ENCODE measurements at regions not wholly inside any gene's neighbourhood (a gene's known extent, or its start where the extent isn't known, plus 50 kb on each side); places are given as distances from the start of the nearest gene placed in this dataset.

GRCh38 chr6:63371104-63371715 is 51.4 kb upstream of the LGSN start:
- Mint-ChIP-seq H3K36me3 (ENCODE audit: insufficient read depth) (no peaks in the 10 kb centered on the region), H3K4me3 (no peak overlapping the region), H3K27me3 (ENCODE audit: low read depth) (no peaks in the 10 kb centered on the region), H3K4me1 (ENCODE audit: low read depth) (no peaks in the 10 kb centered on the region), H3K9me3 (peaks cover 5% of the 10 kb centered on the region)
- ATAC-seq: no peak
- no peak for DNase-seq

GRCh38 chr6:63372951-63373533 is 53.3 kb upstream of the LGSN start:
- DNase-seq (no peak), ATAC-seq (no peak)
- peaks cover 4% of the 10 kb centered on the region for H3K9me3 Mint-ChIP-seq
- H3K4me3 Mint-ChIP-seq: no peak overlapping the region
- H3K27me3 Mint-ChIP-seq (ENCODE audit: low read depth): no peaks in the 10 kb centered on the region
- H3K4me1 Mint-ChIP-seq (ENCODE audit: low read depth): no peaks in the 10 kb centered on the region
- H3K36me3 Mint-ChIP-seq (ENCODE audit: insufficient read depth): no peaks in the 10 kb centered on the region

- DNase-seq: no peak
- no peaks in the 10 kb centered on the region for H3K36me3 Mint-ChIP-seq (ENCODE audit: insufficient read depth)
- H3K27me3 Mint-ChIP-seq (ENCODE audit: low read depth): no peaks in the 10 kb centered on the region
- H3K4me1 Mint-ChIP-seq (ENCODE audit: low read depth): no peaks in the 10 kb centered on the region
- no peaks in the 10 kb centered on the region for H3K9me3 Mint-ChIP-seq
- H3K4me3 Mint-ChIP-seq: no peak overlapping the region
- no peak for ATAC-seq
These were observed 69.5 kb upstream of the LGSN start for GRCh38 chr6:63389191-63389844.

GRCh38 chr6:63391203-63391970 is 71.6 kb upstream of the LGSN start:
- H3K9me3 Mint-ChIP-seq: no peaks in the 10 kb centered on the region
- H3K36me3 Mint-ChIP-seq (ENCODE audit: insufficient read depth): no peaks in the 10 kb centered on the region
- DNase-seq (no peak), ATAC-seq (no peak)
- H3K27me3 Mint-ChIP-seq (ENCODE audit: low read depth): no peaks in the 10 kb centered on the region
- H3K4me3 Mint-ChIP-seq: no peak overlapping the region
- no peaks in the 10 kb centered on the region for H3K4me1 Mint-ChIP-seq (ENCODE audit: low read depth)

GRCh38 chr6:63392092-63392724 is 72.4 kb upstream of the LGSN start:
- Mint-ChIP-seq H3K9me3 (no peaks in the 10 kb centered on the region), H3K36me3 (ENCODE audit: insufficient read depth) (no peaks in the 10 kb centered on the region), H3K4me3 (no peak overlapping the region), H3K27me3 (ENCODE audit: low read depth) (no peaks in the 10 kb centered on the region), H3K4me1 (ENCODE audit: low read depth) (no peaks in the 10 kb centered on the region)
- no peak for DNase-seq
- ATAC-seq: no peak

GRCh38 chr6:63394656-63395308 is 75.0 kb upstream of the LGSN start:
- no peaks in the 10 kb centered on the region for H3K27me3 Mint-ChIP-seq (ENCODE audit: low read depth)
- H3K36me3 Mint-ChIP-seq (ENCODE audit: insufficient read depth): no peaks in the 10 kb centered on the region
- no peaks in the 10 kb centered on the region for H3K4me1 Mint-ChIP-seq (ENCODE audit: low read depth)
- ATAC-seq: no peak
- DNase-seq: no peak
- H3K4me3 Mint-ChIP-seq: no peak overlapping the region
- H3K9me3 Mint-ChIP-seq: no peaks in the 10 kb centered on the region

- H3K36me3 Mint-ChIP-seq (ENCODE audit: insufficient read depth): no peaks in the 10 kb centered on the region
- no peak for DNase-seq
- no peaks in the 10 kb centered on the region for H3K4me1 Mint-ChIP-seq (ENCODE audit: low read depth)
- no peaks in the 10 kb centered on the region for H3K9me3 Mint-ChIP-seq
- no peak overlapping the region for H3K4me3 Mint-ChIP-seq
- H3K27me3 Mint-ChIP-seq (ENCODE audit: low read depth): no peaks in the 10 kb centered on the region
- no peak for ATAC-seq
These were observed 75.6 kb upstream of the LGSN start for GRCh38 chr6:63395381-63395780.

- Mint-ChIP-seq H3K4me3 (no peak overlapping the region), H3K9me3 (peaks cover 3% of the 10 kb centered on the region), H3K4me1 (ENCODE audit: low read depth) (no peaks in the 10 kb centered on the region), H3K36me3 (ENCODE audit: insufficient read depth) (no peaks in the 10 kb centered on the region), H3K27me3 (ENCODE audit: low read depth) (no peaks in the 10 kb centered on the region)
- no peak for ATAC-seq
- no peak for DNase-seq
These were observed 83.9 kb upstream of the LGSN start for GRCh38 chr6:63403725-63404124.

- no peak overlapping the region for H3K4me3 Mint-ChIP-seq
- ATAC-seq (no peak), DNase-seq (no peak)
- H3K27me3 Mint-ChIP-seq (ENCODE audit: low read depth): no peaks in the 10 kb centered on the region
- H3K36me3 Mint-ChIP-seq (ENCODE audit: insufficient read depth): no peaks in the 10 kb centered on the region
- no peaks in the 10 kb centered on the region for H3K9me3 Mint-ChIP-seq
- no peaks in the 10 kb centered on the region for H3K4me1 Mint-ChIP-seq (ENCODE audit: low read depth)
These were observed 90.9 kb upstream of the LGSN start for GRCh38 chr6:63410435-63411426.

- no peaks in the 10 kb centered on the region for H3K9me3 Mint-ChIP-seq
- no peaks in the 10 kb centered on the region for H3K4me1 Mint-ChIP-seq (ENCODE audit: low read depth)
- no peak for ATAC-seq
- H3K27me3 Mint-ChIP-seq (ENCODE audit: low read depth): no peaks in the 10 kb centered on the region
- H3K36me3 Mint-ChIP-seq (ENCODE audit: insufficient read depth): no peaks in the 10 kb centered on the region
- DNase-seq: no peak
- H3K4me3 Mint-ChIP-seq: no peak overlapping the region
These were observed 95.5 kb upstream of the LGSN start for GRCh38 chr6:63415286-63415685.

- Mint-ChIP-seq H3K4me1 (ENCODE audit: low read depth) (no peaks in the 10 kb centered on the region), H3K9me3 (no peaks in the 10 kb centered on the region), H3K4me3 (no peak overlapping the region), H3K27me3 (ENCODE audit: low read depth) (no peaks in the 10 kb centered on the region), H3K36me3 (ENCODE audit: insufficient read depth) (no peaks in the 10 kb centered on the region)
- no peak for ATAC-seq
- no peak for DNase-seq
These were observed 99.0 kb upstream of the LGSN start for GRCh38 chr6:63418741-63419140.

GRCh38 chr6:63424636-63425035 is 104.9 kb upstream of the LGSN start:
- no peaks in the 10 kb centered on the region for H3K36me3 Mint-ChIP-seq (ENCODE audit: insufficient read depth)
- no peak overlapping the region for H3K4me3 Mint-ChIP-seq
- H3K4me1 Mint-ChIP-seq (ENCODE audit: low read depth): no peaks in the 10 kb centered on the region
- no peak for ATAC-seq
- H3K9me3 Mint-ChIP-seq: no peaks in the 10 kb centered on the region
- H3K27me3 Mint-ChIP-seq (ENCODE audit: low read depth): no peaks in the 10 kb centered on the region
- no peak for DNase-seq

- no peak overlapping the region for H3K4me3 Mint-ChIP-seq
- DNase-seq (no peak), ATAC-seq (no peak)
- no peaks in the 10 kb centered on the region for H3K9me3 Mint-ChIP-seq
- H3K36me3 Mint-ChIP-seq (ENCODE audit: insufficient read depth): no peaks in the 10 kb centered on the region
- H3K4me1 Mint-ChIP-seq (ENCODE audit: low read depth): no peaks in the 10 kb centered on the region
- H3K27me3 Mint-ChIP-seq (ENCODE audit: low read depth): no peaks in the 10 kb centered on the region
These were observed 105.7 kb upstream of the LGSN start for GRCh38 chr6:63425493-63425892.

All from activated T-cell treated with anti-CD3 and anti-CD28 coated beads, Interleukin-2, amount 50 U/mL, for 4 hours (primary cell).